ENCODE measurements at regions not wholly inside any gene's neighbourhood (a gene's known extent, or its start where the extent isn't known, plus 50 kb on each side); places are given as distances from the start of the nearest gene placed in this dataset.

DNA sequence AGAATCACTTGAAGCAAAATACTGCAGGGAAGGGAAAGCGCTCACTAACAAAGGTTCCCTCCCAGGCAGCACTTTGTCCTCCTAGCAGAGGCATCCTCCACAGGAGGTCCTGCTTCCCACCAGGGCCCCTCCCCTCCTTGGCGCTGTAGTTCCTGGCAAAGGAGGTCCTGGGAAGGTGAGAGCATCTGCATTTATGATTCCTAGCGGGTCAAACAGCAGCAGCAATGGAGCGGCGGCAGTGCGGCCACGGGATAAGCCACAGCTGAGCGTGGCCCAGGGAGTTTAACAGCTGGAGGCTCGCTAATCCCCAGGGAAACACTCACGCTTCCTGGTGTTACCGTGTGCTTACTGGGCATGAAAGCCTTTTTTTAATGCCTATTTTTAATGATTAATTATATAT lies 185.8 kb downstream of the TTLL2 start:
- TF ChIP-seq ZC3H10 (CRISPR knock-in tag; IDR thresholded peaks at IDR 0.05) (no peak), CSDC2 (CRISPR knock-in tag; IDR thresholded peaks at IDR 0.05) (no peak), ISL1 (CRISPR knock-in tag; IDR thresholded peaks at IDR 0.05) (no peak), ZFP30 (CRISPR knock-in tag; IDR thresholded peaks at IDR 0.05) (no peak), ARNTL (CRISPR knock-in tag; IDR thresholded peaks at IDR 0.05; ENCODE audit: borderline replicate concordance, low read depth) (no peak)
- TF ChIP-seq, protein P1, sequence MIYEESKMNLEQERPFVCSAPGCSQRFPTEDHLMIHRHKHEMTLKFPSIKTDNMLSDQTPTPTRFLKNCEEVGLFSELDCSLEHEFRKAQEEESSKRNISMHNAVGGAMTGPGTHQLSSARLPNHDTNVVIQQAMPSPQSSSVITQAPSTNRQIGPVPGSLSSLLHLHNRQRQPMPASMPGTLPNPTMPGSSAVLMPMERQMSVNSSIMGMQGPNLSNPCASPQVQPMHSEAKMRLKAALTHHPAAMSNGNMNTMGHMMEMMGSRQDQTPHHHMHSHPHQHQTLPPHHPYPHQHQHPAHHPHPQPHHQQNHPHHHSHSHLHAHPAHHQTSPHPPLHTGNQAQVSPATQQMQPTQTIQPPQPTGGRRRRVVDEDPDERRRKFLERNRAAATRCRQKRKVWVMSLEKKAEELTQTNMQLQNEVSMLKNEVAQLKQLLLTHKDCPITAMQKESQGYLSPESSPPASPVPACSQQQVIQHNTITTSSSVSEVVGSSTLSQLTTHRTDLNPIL (CRISPR knock-in tag; IDR thresholded peaks at IDR 0.05; ENCODE audit: low read depth), result no peak

Data from SK-N-SH treated with all-trans-retinoic acid at 6 μM for 48 hours (cell line).